ENCODE measurements at regions not wholly inside any gene's neighbourhood (a gene's known extent, or its start where the extent isn't known, plus 50 kb on each side); places are given as distances from the start of the nearest gene placed in this dataset.

GRCh38 chr2:118709786-118710185 lies 137.7 kb downstream of the EN1 start:
- TF ChIP-seq ZNF274 (IDR thresholded peaks at IDR 0.05; ENCODE audit: low read depth, low read length) (no peak), YY1 (IDR thresholded peaks at IDR 0.05; ENCODE audit: insufficient read depth, insufficient read length) (no peak), SUZ12 (IDR thresholded peaks at IDR 0.05; ENCODE audit: extremely low read depth, insufficient read depth, insufficient read length) (no peak)

Measured in NT2/D1 (cell line).